ENCODE measurements at regions not wholly inside any gene's neighbourhood (a gene's known extent, or its start where the extent isn't known, plus 50 kb on each side); places are given as distances from the start of the nearest gene placed in this dataset.

GRCh38 chr1:4057603-4058002 lies 157.5 kb upstream of the C1orf174 start:
- ATAC-seq, result no peak
- Mint-ChIP-seq H3K36me3 (no peaks in the 10 kb centered on the region), H3K9me3 (no peaks in the 10 kb centered on the region), H3K27me3 (peaks cover 19% of the 10 kb centered on the region), H3K27ac (no peak overlapping the region), H3K4me3 (no peak overlapping the region), H3K4me1 (peaks cover 4% of the 10 kb centered on the region)

GRCh38 chr1:4058122-4058521 lies 158.1 kb upstream of the C1orf174 start:
- H3K4me1 Mint-ChIP-seq, result peaks cover under 1% of the 10 kb centered on the region
- H3K27ac Mint-ChIP-seq, result no peak overlapping the region
- H3K36me3 Mint-ChIP-seq, result no peaks in the 10 kb centered on the region
- H3K27me3 Mint-ChIP-seq, result peaks cover 14% of the 10 kb centered on the region
- H3K9me3 Mint-ChIP-seq, result no peaks in the 10 kb centered on the region
- no peak overlapping the region for H3K4me3 Mint-ChIP-seq
- ATAC-seq, result no peak

GRCh38 chr1:4058706-4059105 lies 158.6 kb upstream of the C1orf174 start:
- ATAC-seq, result no peak
- H3K4me1 Mint-ChIP-seq, result no peaks in the 10 kb centered on the region
- peaks cover 8% of the 10 kb centered on the region for H3K27me3 Mint-ChIP-seq
- no peak overlapping the region for H3K27ac Mint-ChIP-seq
- H3K4me3 Mint-ChIP-seq, result no peak overlapping the region
- no peaks in the 10 kb centered on the region for H3K9me3 Mint-ChIP-seq
- no peaks in the 10 kb centered on the region for H3K36me3 Mint-ChIP-seq

- Mint-ChIP-seq H3K36me3 (no peaks in the 10 kb centered on the region), H3K27me3 (peaks cover 7% of the 10 kb centered on the region), H3K9me3 (no peaks in the 10 kb centered on the region), H3K27ac (no peak overlapping the region), H3K4me3 (no peak overlapping the region), H3K4me1 (no peaks in the 10 kb centered on the region)
- no peak for ATAC-seq
Observed at GRCh38 chr1:4059270-4059669, 159.2 kb upstream of the C1orf174 start.

- Mint-ChIP-seq H3K27ac (no peak overlapping the region), H3K4me3 (no peak overlapping the region), H3K4me1 (no peaks in the 10 kb centered on the region), H3K27me3 (no peaks in the 10 kb centered on the region), H3K36me3 (no peaks in the 10 kb centered on the region), H3K9me3 (no peaks in the 10 kb centered on the region)
- no peak for ATAC-seq
Observed at GRCh38 chr1:4060850-4061249, 160.8 kb upstream of the C1orf174 start.

GRCh38 chr1:4061521-4062031 lies 161.5 kb upstream of the C1orf174 start:
- no peak overlapping the region for H3K4me3 Mint-ChIP-seq
- no peaks in the 10 kb centered on the region for H3K9me3 Mint-ChIP-seq
- no peaks in the 10 kb centered on the region for H3K27me3 Mint-ChIP-seq
- no peak overlapping the region for H3K27ac Mint-ChIP-seq
- no peaks in the 10 kb centered on the region for H3K4me1 Mint-ChIP-seq
- H3K36me3 Mint-ChIP-seq, result no peaks in the 10 kb centered on the region
- peak; percentile 7 for ATAC-seq

- no peak overlapping the region for H3K27ac Mint-ChIP-seq
- H3K9me3 Mint-ChIP-seq, result no peaks in the 10 kb centered on the region
- H3K36me3 Mint-ChIP-seq, result no peaks in the 10 kb centered on the region
- peak; percentile 10 for ATAC-seq
- H3K4me1 Mint-ChIP-seq, result no peaks in the 10 kb centered on the region
- no peak overlapping the region for H3K4me3 Mint-ChIP-seq
- H3K27me3 Mint-ChIP-seq, result no peaks in the 10 kb centered on the region
Observed at GRCh38 chr1:4062041-4062440, 162.0 kb upstream of the C1orf174 start.

- Mint-ChIP-seq H3K27ac (no peak overlapping the region), H3K9me3 (no peaks in the 10 kb centered on the region), H3K4me1 (no peaks in the 10 kb centered on the region), H3K4me3 (no peak overlapping the region), H3K36me3 (no peaks in the 10 kb centered on the region), H3K27me3 (no peaks in the 10 kb centered on the region)
- peak; percentile 49 for ATAC-seq
Observed at GRCh38 chr1:4062560-4062959, 162.5 kb upstream of the C1orf174 start.

GRCh38 chr1:4062992-4063391 lies 162.9 kb upstream of the C1orf174 start:
- no peak overlapping the region for H3K27ac Mint-ChIP-seq

GRCh38 chr1:4063516-4063915 lies 163.4 kb upstream of the C1orf174 start:
- Mint-ChIP-seq H3K27me3 (no peaks in the 10 kb centered on the region), H3K27ac (no peak overlapping the region), H3K4me1 (no peaks in the 10 kb centered on the region), H3K9me3 (no peaks in the 10 kb centered on the region), H3K36me3 (no peaks in the 10 kb centered on the region), H3K4me3 (no peak overlapping the region)
- no peak for ATAC-seq

More at GRCh38 chr1:4062992-4063391, 162.9 kb upstream of the C1orf174 start:
- no peaks in the 10 kb centered on the region for H3K4me1 Mint-ChIP-seq
- H3K9me3 Mint-ChIP-seq, result no peaks in the 10 kb centered on the region
- H3K36me3 Mint-ChIP-seq, result no peaks in the 10 kb centered on the region
- H3K4me3 Mint-ChIP-seq, result no peak overlapping the region
- no peak for ATAC-seq
- H3K27me3 Mint-ChIP-seq, result no peaks in the 10 kb centered on the region

GRCh38 chr1:4064150-4064889 lies 164.2 kb upstream of the C1orf174 start:
- Mint-ChIP-seq H3K27ac (no peak overlapping the region), H3K27me3 (no peaks in the 10 kb centered on the region), H3K4me3 (no peak overlapping the region)

GRCh38 chr1:4066860-4067599 lies 167.0 kb upstream of the C1orf174 start:
- H3K9me3 Mint-ChIP-seq, result no peaks in the 10 kb centered on the region
- H3K27me3 Mint-ChIP-seq, result peaks cover 4% of the 10 kb centered on the region
- no peak for ATAC-seq
- H3K36me3 Mint-ChIP-seq, result no peaks in the 10 kb centered on the region
- H3K4me1 Mint-ChIP-seq, result no peaks in the 10 kb centered on the region
- H3K27ac Mint-ChIP-seq, result no peak overlapping the region
- H3K4me3 Mint-ChIP-seq, result no peak overlapping the region

More at GRCh38 chr1:4064150-4064889, 164.2 kb upstream of the C1orf174 start:
- no peak for ATAC-seq
- Mint-ChIP-seq H3K4me1 (no peaks in the 10 kb centered on the region), H3K36me3 (no peaks in the 10 kb centered on the region), H3K9me3 (no peaks in the 10 kb centered on the region)

GRCh38 chr1:4068076-4068475 lies 168.0 kb upstream of the C1orf174 start:
- ATAC-seq, result no peak
- H3K4me1 Mint-ChIP-seq, result no peaks in the 10 kb centered on the region
- H3K9me3 Mint-ChIP-seq, result no peaks in the 10 kb centered on the region
- H3K27ac Mint-ChIP-seq, result no peak overlapping the region
- H3K36me3 Mint-ChIP-seq, result no peaks in the 10 kb centered on the region
- H3K27me3 Mint-ChIP-seq, result peaks cover 15% of the 10 kb centered on the region
- no peak overlapping the region for H3K4me3 Mint-ChIP-seq

- no peak overlapping the region for H3K4me3 Mint-ChIP-seq
- no peaks in the 10 kb centered on the region for H3K36me3 Mint-ChIP-seq
- no peaks in the 10 kb centered on the region for H3K4me1 Mint-ChIP-seq
- H3K27me3 Mint-ChIP-seq, result peaks cover 37% of the 10 kb centered on the region
- ATAC-seq, result no peak
- no peak overlapping the region for H3K27ac Mint-ChIP-seq
- H3K9me3 Mint-ChIP-seq, result no peaks in the 10 kb centered on the region
Observed at GRCh38 chr1:4071653-4072052, 171.6 kb upstream of the C1orf174 start.

- no peaks in the 10 kb centered on the region for H3K9me3 Mint-ChIP-seq
- H3K4me3 Mint-ChIP-seq, result no peak overlapping the region
- H3K4me1 Mint-ChIP-seq, result no peaks in the 10 kb centered on the region
- H3K27ac Mint-ChIP-seq, result no peak overlapping the region
- peaks cover 37% of the 10 kb centered on the region for H3K27me3 Mint-ChIP-seq
- no peaks in the 10 kb centered on the region for H3K36me3 Mint-ChIP-seq
- no peak for ATAC-seq
Observed at GRCh38 chr1:4072481-4073153, 172.5 kb upstream of the C1orf174 start.

Data from stimulated activated memory B cell treated with anti-CD40 and anti-IgM and Interleukin-4, amounts not matched to agents 10 μg/mL and 1 μg/mL and 100 μg/mL, for 72 hours (primary cell).